Mucosa of gallbladder (tissue), 1 donor: ENCODE measurements at regions not wholly inside any gene's neighbourhood (a gene's known extent, or its start where the extent isn't known, plus 50 kb on each side); places are given as distances from the start of the nearest gene placed in this dataset.
"Not testable (repeated sequence)": the region's sequence is repeated elsewhere in the genome, so short reads cannot be mapped to it uniquely, and the experiment has no call there.

Experiments
- DNase-seq: peaks from one replicate; pipeline ENCODE4 v3.0.0-alpha.2; 2020; ENCODE audit warnings: low spot score
- donor health status: DM: no; HTN: no; CAD: no.

- no peak for DNase-seq
Measured at GRCh38 chr6:167709196-167709595, 117.5 kb upstream of the AFDN start.

GRCh38 chr6:167709776-167710336, 116.9 kb upstream of the AFDN start:
- DNase-seq = not testable (repeated sequence)

- DNase-seq = no peak
Measured at GRCh38 chr6:167710363-167710920, 116.3 kb upstream of the AFDN start.

- no peak for DNase-seq
Measured at GRCh38 chr6:167711211-167711610, 115.5 kb upstream of the AFDN start.

GRCh38 chr6:167711768-167712730, 114.7 kb upstream of the AFDN start:
- DNase-seq = peak; percentile 32

GRCh38 chr6:167712731-167713475, 113.8 kb upstream of the AFDN start:
- DNase-seq = no peak

- no peak for DNase-seq
Measured at GRCh38 chr6:167714152-167714551, 112.6 kb upstream of the AFDN start.

GRCh38 chr6:167717455-167717854, 109.3 kb upstream of the AFDN start:
- peak; percentile 5 for DNase-seq

GRCh38 chr6:167717867-167718266, 108.8 kb upstream of the AFDN start:
- peak; percentile 6 for DNase-seq

GRCh38 chr6:167719920-167720319, 106.8 kb upstream of the AFDN start:
- DNase-seq = no peak

- no peak for DNase-seq
Measured at GRCh38 chr6:167720456-167721285, 106.0 kb upstream of the AFDN start.

- no peak for DNase-seq
Measured at GRCh38 chr6:167721291-167721690, 105.4 kb upstream of the AFDN start.

- no peak for DNase-seq
Measured at GRCh38 chr6:167722634-167723309, 103.9 kb upstream of the AFDN start.

GRCh38 chr6:167726043-167726621, 100.6 kb upstream of the AFDN start:
- no peak for DNase-seq

- DNase-seq = no peak
Measured at GRCh38 chr6:167730441-167730840, 96.3 kb upstream of the AFDN start.

GRCh38 chr6:167731216-167731615, 95.5 kb upstream of the AFDN start:
- no peak for DNase-seq

GRCh38 chr6:167731731-167732422, 94.8 kb upstream of the AFDN start:
- DNase-seq = no peak

- DNase-seq = no peak
Measured at GRCh38 chr6:167733740-167734661, 92.7 kb upstream of the AFDN start.

- no peak for DNase-seq
Measured at GRCh38 chr6:167734662-167735083, 92.0 kb upstream of the AFDN start.
